OCI-LY1 (cell line): ENCODE measurements at regions not wholly inside any gene's neighbourhood (a gene's known extent, or its start where the extent isn't known, plus 50 kb on each side); places are given as distances from the start of the nearest gene placed in this dataset.

Source experiments
- EZH2 ChIP-seq: fragments of 200-600 bp; sonication (generic), shearing (Covaris generic); IDR thresholded peaks from 2 replicates; pipeline ENCODE4 v1.8.0; 2017; ENCODE audit warnings: borderline replicate concordance, mixed run types, mild to moderate bottlenecking, antibody characterized with exemption, low read length, moderate library complexity, mixed read lengths
- TF ChIP-seq, protein P1 (sequence below): fragments of 200-600 bp; sonication (generic), shearing (Covaris generic); IDR thresholded peaks from 2 replicates; pipeline ENCODE4 v1.5.1; 2017; ENCODE audit warnings: mild to moderate bottlenecking, antibody characterized with exemption, low read length, moderate library complexity, mixed read lengths

DNA sequence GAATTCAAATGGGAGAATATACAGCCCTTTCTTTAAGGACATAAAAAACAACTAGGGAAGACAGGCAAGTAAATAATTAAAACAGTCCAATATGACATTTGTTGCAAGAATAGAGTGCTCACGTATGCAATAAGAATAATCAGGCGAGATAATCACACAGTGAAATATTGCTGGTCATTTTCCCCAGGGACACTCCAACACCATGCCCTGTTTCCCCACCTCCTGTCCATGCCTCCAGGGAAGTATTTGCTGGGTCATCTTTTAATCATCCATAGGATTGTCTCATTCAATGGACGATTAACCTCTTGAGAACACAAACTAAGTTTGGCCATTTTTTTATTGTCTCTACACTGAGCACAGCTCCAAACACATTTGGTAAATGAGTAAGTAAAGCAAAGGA lies 472.9 kb downstream of the C6orf118 start:
- TF ChIP-seq, protein P1, sequence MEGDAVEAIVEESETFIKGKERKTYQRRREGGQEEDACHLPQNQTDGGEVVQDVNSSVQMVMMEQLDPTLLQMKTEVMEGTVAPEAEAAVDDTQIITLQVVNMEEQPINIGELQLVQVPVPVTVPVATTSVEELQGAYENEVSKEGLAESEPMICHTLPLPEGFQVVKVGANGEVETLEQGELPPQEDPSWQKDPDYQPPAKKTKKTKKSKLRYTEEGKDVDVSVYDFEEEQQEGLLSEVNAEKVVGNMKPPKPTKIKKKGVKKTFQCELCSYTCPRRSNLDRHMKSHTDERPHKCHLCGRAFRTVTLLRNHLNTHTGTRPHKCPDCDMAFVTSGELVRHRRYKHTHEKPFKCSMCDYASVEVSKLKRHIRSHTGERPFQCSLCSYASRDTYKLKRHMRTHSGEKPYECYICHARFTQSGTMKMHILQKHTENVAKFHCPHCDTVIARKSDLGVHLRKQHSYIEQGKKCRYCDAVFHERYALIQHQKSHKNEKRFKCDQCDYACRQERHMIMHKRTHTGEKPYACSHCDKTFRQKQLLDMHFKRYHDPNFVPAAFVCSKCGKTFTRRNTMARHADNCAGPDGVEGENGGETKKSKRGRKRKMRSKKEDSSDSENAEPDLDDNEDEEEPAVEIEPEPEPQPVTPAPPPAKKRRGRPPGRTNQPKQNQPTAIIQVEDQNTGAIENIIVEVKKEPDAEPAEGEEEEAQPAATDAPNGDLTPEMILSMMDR, result no peak
- no peak for TF ChIP-seq EZH2
